ENCODE measurements at regions not wholly inside any gene's neighbourhood (a gene's known extent, or its start where the extent isn't known, plus 50 kb on each side); places are given as distances from the start of the nearest gene placed in this dataset.

GRCh38 chr2:186405842-186406241 is 80.2 kb upstream of the ZC3H15 start:
- TF ChIP-seq CTCF (IDR thresholded peaks at IDR 0.05; ENCODE audit: extremely low read depth in 1 of 2, insufficient read depth in 1 of 2, low read depth in 1 of 2, low read length in 2 of 2) (no peak), POLR2AphosphoS5 (IDR thresholded peaks at IDR 0.05; ENCODE audit: insufficient read depth, low read depth, low read length) (no peak), GATA2 (IDR thresholded peaks at IDR 0.05; ENCODE audit: insufficient read depth, insufficient read length, low read depth, low read length) (no peak), MAX (IDR thresholded peaks at IDR 0.05; ENCODE audit: insufficient read depth, insufficient read length) (no peak), EZH2 (IDR thresholded peaks at IDR 0.05; ENCODE audit: borderline replicate concordance, low read depth, low read length, severe bottlenecking) (no peak), POLR2A (IDR thresholded peaks at IDR 0.05; ENCODE audit: low read depth, low read length) (no peak), FOS (IDR thresholded peaks at IDR 0.05; ENCODE audit: borderline replicate concordance, insufficient read depth, low read length) (no peak), MYC (IDR thresholded peaks at IDR 0.05; ENCODE audit: low read depth, low read length) (no peak), JUN (IDR thresholded peaks at IDR 0.05; ENCODE audit: borderline replicate concordance, insufficient read depth, insufficient read length, low read depth) (no peak)
- DNase-seq (ENCODE audit: low read depth, low spot score) (no peak), FAIRE-seq (no peak)
- no peaks in the 10 kb centered on the region for H3K27me3 ChIP-seq (ENCODE audit: control insufficient read depth in 2 of 2, insufficient read depth in 2 of 2, low read length in 2 of 2)
- CTCF ChIA-PET = interaction anchor here (1.4 kb wide), 1 partner anchor 11 kb away, joined by 6 read pairs; no protein-coding TSS in a partner anchor
- no peak overlapping the region for H2AFZ ChIP-seq (ENCODE audit: low read depth, low read length)
- intact Hi-C loops (cut with micrococcal nuclease) (no loop called here), dilution Hi-C loops (cut with MboI; ENCODE audit: extremely low pct_ligation_motif_present, low sequenced_read_pairs) (no loop called here)
- BruUV-seq (replicated peaks) = no TSS peak
- H4K20me1 ChIP-seq (replicated peaks; ENCODE audit: control insufficient read depth, extremely low read depth, insufficient read depth, low read length) = no peaks in the 10 kb centered on the region
- no peak overlapping the region for H3K4me2 ChIP-seq (ENCODE audit: insufficient read depth, low read length)
- no peaks in the 10 kb centered on the region for H3K9me1 ChIP-seq (replicated peaks; ENCODE audit: control insufficient read depth, extremely low read depth, insufficient read depth, low read length)
- H3K27ac ChIP-seq (ENCODE audit: insufficient read depth, low read depth, low read length) = no peak overlapping the region
- H3K79me2 ChIP-seq (ENCODE audit: control insufficient read depth, insufficient read depth, low read length) = no peaks in the 10 kb centered on the region
- no peaks in the 10 kb centered on the region for H3K9me3 ChIP-seq (replicated peaks; ENCODE audit: control insufficient read depth, insufficient read depth, low read length)
- POLR2A ChIA-PET = no interaction called here
- no peak overlapping the region for H3K9ac ChIP-seq (replicated peaks; ENCODE audit: extremely low read depth, insufficient read depth, low read length)
- H3K36me3 ChIP-seq (ENCODE audit: control insufficient read depth in 2 of 2, extremely low read depth in 1 of 2, insufficient read depth in 2 of 2, low read length in 2 of 2) = no peaks in the 10 kb centered on the region
- H3K4me1 ChIP-seq (ENCODE audit: control insufficient read depth, extremely low read depth, insufficient read depth, low read length) = no peaks in the 10 kb centered on the region
- H3K4me3 ChIP-seq (replicated peaks in 1 of 3; ENCODE audit: insufficient read depth in 1 of 3, low read depth in 1 of 3, low read length in 3 of 3) = no peak overlapping the region

All from endothelial cell of umbilical vein (primary cell).